Fibroblast of skin of back (primary cell): ENCODE measurements at regions not wholly inside any gene's neighbourhood (a gene's known extent, or its start where the extent isn't known, plus 50 kb on each side); places are given as distances from the start of the nearest gene placed in this dataset.
A peak's percentile ranks its signal among the peaks of the same experiment; 100 is the strongest.
"Not testable (repeated sequence)": the region's sequence is repeated elsewhere in the genome, so short reads cannot be mapped to it uniquely, and the experiment has no call there.

Experiments used
- DNase-seq: peaks from one replicate; pipeline ENCODE4 v3.0.0-alpha.2; 2013

DNA sequence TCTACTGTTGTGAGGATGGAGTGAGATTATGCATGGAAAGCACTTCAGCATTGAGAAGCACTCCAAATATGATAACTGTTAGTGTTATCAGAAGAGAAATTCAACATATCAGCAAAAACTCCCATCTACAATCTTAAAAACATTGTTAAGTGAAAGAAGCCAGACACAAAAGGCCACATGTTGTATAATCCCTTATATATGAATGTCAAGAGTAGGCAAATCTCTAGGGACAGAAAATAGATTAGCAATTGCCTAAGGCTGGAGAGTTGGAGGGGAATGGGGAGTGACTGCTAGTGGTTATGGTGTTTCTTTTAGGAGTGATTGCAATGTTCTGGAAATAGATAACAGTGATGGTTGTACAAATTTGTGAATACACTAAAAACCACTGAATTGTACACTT is 122.5 kb upstream of the LNX1 start:
- DNase-seq, result peak; percentile 39

DNA sequence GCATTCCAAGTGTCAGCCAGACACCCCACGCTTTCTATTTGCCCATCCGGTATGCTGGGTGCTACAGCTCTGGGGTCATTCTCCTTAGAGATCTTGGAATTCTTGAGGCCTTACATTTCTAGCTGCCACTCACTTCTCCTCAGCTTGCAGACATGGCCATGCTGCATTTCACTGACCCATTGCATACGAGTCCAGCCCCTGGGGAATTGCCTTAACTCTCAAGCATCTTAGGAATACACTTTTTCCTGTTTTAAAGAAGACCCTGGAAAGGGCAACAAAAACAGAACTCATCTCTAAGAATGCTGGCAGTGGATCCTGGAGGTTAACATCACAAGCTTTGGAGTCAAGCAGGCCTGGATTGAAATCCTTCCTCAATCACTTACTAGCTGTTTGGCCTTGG is 122.0 kb upstream of the LNX1 start:
- peak; percentile 95 for DNase-seq

DNA sequence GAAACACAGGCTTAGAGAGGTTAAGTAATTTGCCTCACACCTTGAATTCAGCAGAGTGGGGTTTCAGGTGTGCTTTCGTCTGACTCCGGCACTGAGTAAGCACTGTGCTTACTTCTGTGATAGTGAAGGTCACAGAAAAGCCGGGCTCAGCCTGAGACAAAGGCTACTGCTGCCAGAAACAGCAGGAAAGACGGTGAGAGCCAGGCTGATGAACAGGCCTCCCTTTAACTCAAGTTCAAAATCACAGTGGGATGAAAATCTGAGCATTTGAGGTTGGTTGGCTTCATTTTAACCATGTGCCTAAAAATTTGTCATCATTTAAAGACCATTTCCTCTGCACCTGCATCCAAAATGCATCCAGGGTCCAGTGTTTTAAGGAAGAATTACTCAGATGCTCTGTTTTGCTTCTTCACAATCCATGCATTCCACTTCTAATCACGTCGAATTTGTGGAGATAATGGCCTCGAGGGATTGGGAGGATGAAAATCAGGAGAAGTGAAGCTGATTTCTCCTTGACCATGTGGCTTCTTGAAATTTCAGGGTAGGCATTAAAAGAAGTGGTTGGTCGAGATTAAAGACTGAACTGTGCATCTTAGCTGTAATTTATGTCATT is 121.2 kb upstream of the LNX1 start:
- peak; percentile 49 for DNase-seq

DNA sequence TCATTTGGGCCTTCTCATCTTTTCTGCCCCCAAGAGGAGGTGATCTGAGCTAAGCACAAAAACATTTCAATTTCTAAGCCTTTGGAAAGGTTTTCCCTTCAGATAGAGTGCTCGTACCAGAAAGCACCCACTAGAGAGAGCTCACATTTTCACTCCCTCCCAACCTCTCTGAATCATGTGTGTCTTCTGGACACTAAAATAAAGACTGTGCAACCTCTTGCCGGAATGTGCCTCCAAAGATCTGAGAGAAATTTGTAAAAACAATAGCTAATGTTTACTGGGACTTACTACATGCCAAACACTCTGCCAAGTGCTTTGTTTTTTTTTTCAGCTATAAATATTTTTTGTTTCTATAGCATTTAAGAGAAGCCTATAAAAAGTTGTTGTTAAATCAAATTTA is 120.6 kb upstream of the LNX1 start:
- peak; percentile 25 for DNase-seq

DNA sequence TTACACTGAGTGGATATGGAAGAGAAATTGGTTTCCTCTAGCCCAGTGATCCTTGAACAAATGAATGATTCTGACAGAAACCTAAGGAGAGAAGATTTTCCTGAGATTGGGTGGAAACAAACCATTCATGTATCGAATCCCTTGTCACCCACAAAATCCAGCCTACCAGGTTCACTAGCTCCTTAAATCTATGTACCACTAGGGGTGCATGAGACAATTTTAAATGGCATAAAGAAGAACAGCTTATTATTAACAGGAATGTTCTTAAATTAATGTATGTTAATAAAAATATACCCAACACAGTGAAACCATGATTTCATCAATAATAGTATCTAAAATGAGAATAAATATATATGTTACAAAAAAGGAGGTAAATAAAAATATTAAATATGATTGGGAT is 118.4 kb upstream of the LNX1 start:
- no peak for DNase-seq

DNA sequence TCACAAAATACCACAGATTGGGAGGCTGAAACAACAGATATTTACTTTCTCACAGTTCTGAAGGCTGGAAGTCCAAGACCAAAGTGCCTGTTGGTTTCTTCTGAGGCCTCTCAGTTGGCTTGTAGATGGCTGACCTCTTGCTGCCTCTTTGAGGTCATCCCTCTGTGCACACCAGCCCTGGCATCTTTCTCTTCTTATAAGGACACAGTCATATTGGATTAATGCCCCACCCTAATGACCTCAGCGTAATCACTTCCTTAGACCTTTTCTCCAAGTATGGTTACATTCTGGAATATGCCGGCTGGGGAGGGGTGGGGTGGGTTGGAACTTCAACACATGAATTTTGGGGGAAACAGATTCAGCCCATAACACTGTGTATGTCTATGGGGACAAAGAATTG is 116.2 kb upstream of the LNX1 start:
- DNase-seq, result no peak

DNA sequence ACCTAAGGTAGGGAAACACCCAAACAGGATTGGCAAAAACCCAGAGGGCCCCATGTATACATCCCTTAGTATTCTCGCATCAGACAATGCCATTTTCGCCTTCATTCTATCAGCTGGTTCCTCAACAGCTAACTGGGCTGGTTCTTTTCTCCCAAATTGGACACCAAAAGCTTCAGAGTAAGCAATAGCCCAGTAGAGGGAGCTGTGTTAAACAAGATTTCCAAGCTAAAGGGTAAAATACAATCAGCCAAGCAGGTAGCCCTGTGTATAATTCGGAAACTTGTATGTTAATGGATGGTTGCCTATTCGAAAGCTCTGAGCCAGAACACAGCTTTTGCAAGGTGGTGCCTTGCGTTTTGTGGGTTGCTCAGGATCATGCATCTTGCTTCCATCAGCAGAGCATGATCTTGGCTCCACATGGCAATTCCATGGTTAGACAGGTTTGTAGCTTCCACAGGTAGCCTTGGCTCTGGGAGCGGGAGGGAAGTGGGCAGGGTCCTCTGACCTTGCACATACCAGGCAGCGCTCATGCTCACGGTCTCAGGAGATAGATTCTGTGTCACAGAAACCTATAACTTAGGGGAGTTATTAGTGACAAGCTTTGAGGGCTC is 115.2 kb upstream of the LNX1 start:
- DNase-seq, result peak; percentile 60

DNA sequence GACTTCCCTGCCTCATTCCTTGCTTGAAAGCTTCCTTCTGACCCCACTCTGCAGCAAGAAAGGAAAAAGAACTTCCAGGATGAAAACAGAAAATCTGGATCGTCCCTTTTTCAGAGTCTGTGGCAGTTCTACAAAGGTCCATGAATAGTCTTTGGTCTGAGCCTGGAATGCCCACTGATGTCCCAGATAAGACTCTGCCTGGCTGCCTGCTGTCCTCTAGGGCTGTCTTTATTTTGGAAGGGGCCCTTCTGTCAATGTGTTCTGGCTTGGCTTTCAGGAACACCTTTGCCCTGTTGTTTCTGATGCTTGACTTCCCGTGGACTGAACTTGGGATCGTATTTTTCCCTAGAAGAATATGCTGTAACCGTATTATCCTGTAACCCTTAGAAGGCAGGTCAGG is 114.7 kb upstream of the LNX1 start:
- DNase-seq, result no peak

DNA sequence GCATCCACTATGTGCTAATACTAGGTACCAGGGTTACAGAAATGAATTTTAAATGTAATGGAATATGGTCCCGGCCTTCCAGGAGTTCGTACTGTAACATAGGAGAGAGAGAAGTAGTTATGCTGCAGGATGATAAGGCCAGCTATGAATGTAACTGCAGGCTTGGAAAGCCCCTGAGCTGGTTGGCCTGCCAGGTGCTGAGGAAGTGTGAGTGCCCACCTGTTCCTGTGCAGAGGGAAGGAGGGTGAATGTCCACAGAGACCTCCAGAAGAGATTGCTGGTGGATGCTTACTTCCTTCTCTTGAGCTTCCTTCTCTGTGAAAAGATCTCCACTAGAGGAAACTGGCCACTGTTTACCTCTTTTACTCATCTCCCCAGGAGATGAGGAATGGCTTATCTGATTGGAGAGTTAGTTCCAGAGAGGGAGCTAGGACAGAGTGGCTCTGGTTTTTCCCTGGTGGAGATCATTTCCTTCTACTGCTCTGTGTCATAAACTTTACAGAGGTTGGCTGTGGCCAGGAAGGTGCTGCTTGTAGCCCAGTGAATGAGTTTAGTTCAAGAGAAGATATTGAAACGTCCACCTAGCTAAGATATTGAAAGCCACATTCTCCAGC is 114.0 kb upstream of the LNX1 start:
- no peak for DNase-seq

DNA sequence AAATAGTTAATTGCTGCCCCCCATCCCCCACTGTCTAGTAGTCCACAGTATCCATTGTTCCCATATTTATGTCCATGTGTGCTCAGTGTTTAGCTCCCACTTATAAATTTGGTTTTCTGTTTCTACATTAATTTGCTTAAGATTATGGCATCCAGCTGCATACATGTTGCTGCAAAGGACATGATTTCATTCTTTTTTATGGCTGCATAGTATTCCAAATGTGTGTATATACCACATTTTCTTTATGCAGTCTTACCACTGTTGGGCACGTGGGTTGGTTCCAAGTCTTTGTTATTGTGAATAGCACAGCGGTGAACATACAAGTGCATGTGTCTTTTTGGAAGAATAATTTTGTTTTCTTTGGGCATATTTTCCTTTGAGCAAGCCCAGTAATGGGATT is 113.0 kb upstream of the LNX1 start:
- no peak for DNase-seq

DNA sequence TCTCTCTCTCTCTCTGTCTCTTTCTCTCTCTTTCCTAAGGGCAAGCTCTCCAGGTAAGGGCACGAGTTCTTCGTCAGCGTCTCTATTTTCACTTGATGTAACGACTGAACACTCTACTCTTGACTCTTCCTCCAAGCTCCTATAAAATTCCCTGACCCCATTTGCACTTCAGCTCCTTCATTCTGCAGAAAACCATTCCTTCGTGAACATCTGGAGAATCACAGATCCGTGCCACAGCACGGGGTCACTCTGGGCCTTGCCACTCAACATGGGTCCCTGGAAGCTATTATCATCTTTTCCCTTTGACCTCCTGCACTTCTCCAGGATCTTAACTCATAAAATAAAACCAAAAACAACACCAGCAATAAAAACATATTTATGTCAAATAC is 112.0 kb upstream of the LNX1 start:
- DNase-seq, result no peak

DNA sequence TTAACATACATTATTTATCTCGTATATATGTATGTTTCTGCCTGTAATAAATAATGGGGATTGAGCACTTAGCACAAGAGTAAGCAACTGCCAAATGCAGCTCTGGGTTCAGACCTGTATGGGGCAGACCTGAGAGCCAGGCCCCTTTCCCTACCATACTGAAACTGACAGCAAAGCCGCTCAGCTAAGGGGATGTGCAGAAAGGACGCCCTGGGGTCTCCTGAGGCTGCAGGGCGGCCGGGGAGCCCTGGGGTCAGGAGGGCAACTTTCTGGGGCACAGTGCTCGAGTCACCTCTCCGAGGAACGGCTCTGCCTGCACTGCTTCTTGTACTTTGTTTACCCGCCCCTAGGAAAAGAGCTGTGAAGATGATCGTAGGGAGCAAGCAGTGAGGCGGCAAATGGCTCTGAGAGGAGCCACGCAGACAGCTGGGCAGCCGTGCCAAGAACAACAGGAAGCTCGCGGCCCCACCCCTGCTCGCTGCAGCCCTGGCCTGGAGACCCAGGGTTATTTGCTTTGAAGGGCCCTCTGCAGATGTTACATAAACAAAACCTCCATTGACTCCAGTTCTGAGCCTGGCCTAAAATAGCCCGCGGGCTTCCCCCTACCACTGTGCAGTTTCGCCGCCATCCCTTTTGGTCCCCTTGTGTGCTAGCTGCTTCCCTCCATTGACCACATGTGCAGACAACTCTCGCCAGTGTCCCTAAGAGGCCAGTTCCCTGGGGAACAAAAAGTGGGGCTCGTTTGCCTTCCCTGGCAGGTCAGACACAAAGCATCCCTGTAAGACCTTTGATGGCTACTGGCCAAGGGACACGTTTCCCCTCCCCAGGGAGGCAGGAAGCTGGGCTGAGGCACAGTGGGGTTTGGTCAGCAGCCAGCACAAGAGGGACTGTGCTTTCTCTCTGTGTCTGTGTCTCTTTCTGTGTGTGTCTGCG is 111.3 kb upstream of the LNX1 start:
- DNase-seq, result peak; percentile 92

DNA sequence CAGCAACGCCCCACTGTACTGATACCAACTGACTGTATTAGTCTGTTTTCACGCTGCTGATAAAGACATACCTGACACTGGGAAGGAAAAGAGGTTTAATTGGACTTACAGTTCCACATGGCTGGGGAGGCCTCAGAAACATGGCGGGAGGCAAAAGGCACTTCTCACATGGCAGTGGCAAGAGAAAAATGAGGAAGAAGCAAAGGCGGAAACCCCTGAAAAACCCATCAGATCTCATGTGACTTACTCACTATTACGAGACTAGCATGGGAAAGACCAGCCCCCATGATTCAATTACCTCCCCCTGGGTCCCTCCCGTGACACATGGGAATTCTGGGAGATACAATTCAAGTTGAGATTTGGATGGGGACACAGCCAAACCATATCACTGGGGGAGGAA is 110.0 kb upstream of the LNX1 start:
- DNase-seq, result not testable (repeated sequence)

DNA sequence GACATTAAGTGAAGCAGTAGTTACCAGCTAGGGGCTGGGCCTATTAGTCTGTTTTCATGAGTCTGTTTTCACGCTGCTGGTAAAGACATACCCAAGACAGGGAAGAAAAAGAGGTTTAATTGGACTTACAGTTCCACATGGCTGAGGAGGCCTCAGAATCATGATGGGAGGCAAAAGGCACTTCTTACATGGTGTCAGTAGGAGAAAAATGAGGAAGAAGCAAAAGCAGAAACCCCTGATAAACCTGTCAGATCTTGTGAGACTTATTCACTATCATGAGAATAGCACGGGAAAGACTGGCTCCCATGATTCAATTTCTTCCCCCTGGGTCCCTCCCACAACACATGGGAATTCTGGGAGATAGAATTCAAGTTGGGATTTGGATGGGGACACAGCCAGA is 108.0 kb upstream of the LNX1 start:
- DNase-seq, result not testable (repeated sequence)

DNA sequence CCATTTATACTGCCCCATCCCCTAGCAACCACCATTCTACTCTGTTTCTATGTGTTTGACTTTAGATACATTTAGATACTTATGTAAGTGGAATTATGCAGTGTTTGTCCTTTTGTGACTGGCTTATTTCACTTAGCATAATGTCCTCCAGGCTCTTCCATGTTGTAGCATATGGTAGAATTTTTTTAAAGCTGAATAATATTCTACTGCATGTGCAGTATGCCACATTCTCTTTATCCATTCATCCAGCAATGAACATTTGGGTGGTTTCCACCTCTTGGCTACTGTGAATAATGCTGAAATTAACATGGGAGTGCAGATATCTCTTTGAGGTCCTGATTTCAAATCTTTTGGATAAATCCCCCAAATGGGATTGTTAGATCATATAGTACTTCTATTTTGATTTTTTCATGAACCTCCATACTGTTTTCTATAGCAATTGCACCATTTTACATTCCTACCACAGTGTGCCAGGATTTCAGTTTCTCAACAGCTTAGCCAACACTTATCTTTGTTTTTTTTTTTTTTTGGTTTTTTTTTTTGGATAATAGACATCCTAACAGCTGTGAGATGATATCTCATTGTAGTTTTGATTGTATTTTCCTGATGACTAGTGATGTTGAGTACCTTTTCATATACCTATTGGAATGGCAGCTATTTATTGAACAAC is 105.9 kb upstream of the LNX1 start:
- no peak for DNase-seq

DNA sequence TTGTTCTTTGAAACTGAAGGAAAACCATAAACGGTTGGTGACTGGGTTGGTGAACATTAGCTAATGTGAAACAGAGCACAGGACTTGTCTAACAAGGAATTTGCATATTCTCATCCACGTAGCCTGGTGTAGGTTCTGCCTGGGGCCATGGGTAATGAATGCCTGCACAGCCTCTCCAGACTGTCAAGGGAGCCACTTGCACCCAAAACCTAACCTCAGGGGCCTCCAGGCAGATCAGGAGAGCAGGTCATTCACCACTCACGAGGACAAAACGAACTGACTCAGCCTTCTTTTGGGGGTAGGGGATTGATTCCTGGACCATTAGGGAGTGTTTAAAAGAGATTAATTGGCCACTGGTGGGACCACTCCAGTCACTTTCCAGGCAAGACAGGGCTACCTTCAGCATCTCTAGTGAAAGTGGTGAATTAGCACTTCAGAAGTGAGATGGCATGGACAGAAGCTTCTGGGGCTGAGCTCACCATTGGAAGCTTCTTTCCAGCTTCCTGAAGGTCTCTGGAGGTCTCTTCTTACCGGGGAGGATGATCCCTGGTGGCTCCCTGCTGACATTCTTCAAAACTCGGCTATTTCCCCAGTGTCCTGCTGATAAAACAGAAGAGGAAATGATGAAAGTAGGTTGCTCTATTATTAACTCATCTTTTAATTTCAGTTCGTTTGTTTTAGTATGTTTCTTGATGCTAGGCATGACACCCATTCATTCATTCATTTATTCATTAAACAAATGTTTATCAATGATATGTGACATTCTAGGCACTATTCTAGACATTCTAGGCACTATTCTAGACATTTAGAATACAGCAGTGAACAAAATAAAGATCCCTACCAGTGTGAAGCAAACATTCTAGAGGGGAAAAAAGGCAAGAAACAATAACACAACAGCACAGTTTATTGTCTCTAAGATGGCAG is 104.5 kb upstream of the LNX1 start:
- DNase-seq, result no peak

DNA sequence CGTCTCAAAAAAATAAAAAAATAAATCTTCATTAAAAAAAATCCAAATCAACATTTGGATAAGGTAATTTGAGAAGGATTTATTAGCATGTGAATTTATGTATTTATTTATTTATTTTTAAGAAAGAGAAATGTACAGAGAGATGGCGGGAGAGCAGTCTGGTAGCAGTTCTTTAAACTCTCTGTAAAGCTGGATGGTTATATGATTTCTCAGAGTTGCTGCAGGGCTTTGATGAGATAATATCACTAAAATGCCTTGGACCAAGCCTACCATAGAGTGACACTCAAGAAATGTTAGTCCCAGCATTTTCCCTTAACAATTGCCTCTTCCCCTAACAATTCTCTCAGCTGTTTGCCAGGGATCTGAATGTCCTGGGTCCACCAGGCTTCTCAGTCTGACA is 103.4 kb upstream of the LNX1 start:
- DNase-seq, result no peak

DNA sequence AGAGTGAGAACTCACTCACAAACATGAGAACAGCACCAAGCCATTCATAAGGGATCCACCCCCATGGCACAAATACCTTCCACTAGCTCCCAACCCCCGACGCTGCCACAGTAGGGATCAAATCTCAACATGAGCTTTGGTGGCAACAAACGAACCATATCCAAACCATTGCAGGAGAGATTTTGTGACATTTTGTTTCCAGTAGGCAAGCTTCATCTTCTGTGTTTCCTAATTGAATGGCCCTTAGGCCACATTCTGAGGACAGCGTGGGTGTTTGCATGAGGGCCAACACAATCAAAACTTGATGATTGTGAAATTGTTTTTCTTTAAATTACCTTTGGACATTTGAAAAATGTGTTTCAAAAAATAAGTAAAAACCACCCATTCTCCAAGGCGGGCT is 102.6 kb upstream of the LNX1 start:
- DNase-seq, result no peak

DNA sequence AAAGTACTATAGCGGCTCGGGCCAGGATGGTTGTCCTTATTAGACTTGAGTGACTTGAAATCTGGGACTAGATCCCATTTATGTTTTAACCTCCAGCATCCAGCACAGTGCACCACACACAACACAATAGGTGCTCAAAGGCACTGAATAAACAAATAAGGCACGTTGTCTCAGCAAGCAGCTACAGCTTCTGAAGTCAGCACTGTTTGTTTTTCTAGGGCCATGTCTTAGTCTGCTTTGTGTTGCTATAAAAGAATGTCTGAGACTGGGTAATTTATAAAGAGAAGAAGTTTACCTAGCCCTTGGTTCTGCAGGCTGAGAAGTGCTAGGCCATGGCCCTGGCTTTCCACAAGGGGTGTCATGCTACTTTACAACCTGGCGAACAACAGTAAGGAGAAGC is 102.1 kb upstream of the LNX1 start:
- DNase-seq, result no peak

DNA sequence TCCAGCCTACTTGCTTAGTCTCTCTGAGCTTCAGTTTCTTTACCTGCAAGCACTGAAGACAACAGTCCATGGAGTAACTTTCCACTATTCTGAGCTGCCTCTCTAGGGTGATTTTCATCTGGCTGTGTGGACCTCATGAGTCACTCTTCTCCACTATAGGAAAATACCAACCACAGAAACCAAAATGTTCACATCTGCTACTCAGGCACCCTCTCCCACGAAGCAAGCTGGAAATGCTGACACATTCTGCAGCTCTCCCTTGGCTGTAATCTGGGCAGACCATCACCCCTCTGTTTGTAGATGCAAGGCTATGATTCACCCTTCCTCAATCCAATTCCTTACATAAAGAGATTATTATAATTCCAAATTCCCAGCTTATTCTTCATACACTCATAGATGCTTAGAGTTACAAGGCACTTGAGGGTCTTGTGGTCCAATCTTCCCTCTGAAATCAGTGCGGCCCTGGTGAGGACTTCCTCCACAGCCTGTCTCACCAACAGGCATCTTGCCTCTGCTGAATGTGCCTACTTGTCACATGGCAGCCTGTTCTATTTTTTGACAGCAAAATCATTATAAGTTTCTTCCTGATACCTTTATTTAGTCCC is 97.0 kb upstream of the LNX1 start:
- DNase-seq, result peak; percentile 100

DNA sequence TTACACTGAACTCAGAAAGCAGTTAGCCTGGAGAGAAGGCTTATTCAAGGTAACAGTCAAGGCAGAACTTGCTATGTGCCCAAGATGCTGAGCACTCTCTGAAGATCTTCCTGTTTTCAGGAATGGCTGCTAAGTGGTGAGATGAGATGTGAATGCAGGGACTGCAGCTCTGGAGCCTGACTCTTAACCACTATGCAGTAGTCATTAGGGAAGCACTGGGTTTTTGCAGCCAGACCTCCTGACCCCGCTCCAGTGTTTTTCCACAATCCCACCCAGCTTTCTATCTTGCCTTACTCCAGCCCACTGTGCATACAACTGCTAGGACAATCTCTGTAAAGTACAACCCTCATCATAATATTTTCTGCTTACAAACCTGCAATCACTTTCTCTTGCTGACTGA is 95.2 kb upstream of the LNX1 start:
- peak; percentile 37 for DNase-seq
